NCI-H1048 (cell line): ENCODE measurements at regions not wholly inside any gene's neighbourhood (a gene's known extent, or its start where the extent isn't known, plus 50 kb on each side); places are given as distances from the start of the nearest gene placed in this dataset.
"Not testable (repeated sequence)": the region's sequence is repeated elsewhere in the genome, so short reads cannot be mapped to it uniquely, and the experiment has no call there.

Experiments used
- DNase-seq: peaks from one replicate; lab custom pipeline; 2025; lab: John Stamatoyannopoulos, UW

DNA sequence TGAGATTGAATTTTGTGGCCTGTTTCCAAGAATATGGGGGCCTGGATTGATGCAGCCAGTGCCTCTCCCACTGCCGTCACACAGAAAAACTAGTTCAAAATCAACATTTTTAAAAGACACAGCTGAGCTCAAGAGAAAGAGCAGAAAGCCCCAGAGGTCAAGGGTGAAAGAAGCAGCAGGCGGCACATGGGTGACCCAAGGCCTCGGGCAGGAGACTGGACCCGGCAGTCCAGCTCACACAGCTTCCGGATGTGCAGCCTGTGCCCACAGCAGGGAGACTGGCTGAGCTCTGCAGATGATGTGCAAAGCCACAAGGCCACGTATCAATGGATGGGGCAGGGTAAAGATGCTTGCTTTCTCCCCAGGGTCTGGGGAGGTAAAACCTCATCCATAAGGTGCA is 50.4 kb upstream of the RNF32 start:
- DNase-seq, result no peak

DNA sequence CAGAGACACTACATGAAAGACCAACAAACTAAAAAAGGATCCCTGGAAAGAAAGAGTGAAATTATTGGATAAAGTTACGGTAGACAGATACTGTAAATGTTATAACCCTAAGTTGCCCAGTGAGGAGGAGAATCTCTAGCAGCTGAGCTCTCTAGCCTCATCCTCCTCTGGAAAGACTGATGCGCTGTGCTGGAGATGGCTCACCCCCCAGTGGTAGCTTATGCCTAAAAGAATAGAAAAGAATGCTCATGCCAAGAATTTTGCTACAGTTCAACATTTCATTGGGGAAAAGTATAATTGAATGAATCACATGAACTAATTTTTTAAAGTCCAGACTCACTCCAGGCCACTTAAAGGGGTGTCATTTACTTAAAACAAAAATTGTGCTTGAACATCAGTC is 50.8 kb upstream of the RNF32 start:
- DNase-seq, result no peak

GRCh38 chr7:156585926-156586325 is 54.6 kb upstream of the RNF32 start:
- DNase-seq, result no peak

DNA sequence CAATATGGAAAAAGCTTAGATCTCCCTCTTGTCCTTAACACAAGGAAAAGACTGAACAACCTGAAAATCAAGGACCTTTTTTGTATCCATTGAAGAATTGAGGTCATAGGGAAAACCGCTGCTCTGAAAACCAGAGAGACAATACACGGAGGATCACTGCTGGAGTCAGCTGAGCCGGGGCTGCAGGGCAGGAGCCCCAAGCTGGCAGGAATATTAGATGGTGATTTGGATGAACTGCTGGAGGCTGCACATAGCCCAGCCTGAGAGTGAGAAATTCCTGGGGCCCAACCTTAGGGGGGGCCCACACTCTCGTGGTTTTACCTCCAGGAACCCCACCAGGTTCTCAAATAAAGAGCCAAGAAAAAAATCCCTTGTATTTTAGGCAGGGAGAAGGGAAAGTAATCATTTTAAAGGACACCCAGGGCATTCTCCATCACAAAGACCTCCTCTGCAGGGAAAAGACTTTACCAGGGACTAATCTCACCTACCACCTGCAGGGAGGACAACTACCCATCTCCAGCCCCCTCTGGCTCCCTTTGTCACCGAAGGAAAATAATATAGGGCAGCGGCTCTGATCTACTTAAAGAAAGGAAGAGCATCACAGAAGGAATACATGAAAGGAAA is 55.4 kb upstream of the RNF32 start:
- no peak for DNase-seq

DNA sequence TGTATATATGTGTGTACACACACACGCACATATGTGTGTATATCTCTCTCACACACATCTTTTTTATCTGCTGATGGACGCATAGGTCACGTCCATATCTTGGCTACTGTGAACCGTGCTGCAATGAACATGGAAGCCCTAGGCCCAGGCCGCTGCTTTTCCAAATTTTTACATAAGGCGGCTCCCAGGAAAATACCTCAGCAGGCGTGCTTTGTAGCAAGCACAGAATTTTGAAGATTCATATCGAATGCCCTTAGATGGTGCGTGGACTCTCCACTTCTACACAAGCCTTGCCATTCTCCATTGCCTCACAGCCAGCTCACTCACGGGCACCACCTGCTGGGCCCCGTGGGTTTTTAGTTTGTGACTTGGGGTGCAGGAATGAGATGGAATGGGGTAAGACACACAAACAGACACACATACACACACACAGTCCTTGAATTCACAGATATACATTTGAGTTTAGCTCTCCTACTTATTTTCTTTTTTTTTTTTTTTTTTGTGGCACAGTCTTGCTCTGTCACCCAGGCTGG is 57.9 kb upstream of the RNF32 start:
- DNase-seq, result no peak

DNA sequence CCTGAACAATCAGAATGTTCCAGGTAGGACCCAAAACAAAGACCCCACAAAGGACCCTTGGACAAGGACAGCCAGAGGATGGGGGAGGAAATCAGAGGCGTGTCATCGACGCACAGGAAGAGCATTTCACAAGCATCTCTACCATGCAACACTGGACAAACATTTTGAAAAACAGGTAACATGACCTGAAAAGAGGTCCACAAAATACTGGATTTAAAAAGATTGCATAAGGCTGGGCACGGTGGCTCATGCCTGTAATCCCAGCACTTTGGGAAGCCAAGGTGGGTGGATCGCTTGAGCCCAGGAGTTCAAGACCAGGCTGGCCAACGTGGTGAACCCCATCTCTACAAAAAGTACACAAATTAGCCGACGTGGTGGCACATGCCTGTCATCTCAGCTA is 60.5 kb upstream of the RNF32 start:
- DNase-seq, result no peak

DNA sequence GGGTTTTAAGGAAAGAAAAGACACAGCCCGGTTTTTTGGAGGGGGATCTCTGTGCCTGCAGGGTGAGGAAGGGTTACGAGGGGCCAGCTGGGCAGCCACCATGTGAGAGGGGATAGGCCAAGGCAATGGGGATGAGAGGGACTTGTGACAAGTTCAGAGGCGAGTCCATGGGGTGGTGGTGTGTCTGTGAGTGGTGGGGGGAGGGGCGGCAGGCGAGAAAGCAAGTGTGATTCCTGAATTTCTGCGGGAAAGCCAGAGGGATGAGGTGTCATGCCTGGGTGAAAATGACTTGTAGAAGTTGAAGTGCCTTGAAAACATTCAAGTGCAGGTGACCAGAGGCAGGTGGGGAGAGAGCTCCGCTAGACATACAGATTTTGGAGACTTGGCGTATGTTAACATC is 61.0 kb upstream of the RNF32 start:
- no peak for DNase-seq

DNA sequence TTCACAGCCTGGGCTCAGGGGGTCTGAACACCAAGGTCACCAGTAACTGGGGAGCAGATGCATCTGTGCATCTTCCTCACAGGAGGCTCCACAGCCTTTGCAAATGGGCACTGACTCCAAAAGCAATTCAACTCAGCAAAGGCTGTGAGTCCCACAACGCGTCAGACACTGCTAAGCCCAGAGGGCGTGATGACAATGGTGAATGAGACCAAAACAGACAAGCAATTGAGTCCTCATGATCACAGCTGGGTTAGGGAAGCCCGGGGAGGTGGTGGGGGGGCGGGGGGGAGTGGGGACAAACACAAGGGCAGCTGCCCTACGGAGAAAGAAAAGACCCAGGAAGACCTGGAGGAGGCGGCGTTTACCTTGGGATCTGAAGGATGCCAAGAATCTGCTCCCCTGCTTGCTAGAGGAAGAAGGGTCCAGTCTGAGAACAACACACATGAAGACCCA is 61.6 kb upstream of the RNF32 start:
- DNase-seq, result no peak

DNA sequence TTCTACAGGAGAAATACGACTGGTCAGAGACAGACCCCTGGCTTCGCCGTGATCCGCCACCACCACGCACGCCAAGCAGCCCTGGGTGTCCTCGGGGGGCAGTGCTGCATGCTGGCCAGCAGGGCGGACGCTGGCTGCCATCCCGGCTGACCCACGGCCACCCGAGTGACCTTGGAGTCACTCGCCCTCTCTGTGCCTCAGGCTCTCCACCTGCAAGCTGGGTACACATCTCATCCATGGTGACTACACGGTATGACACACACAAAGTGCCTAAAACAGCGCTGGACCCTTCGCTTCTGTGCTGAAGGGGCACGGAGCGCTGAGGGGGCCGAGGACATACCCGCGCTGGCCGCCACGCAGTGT is 62.0 kb upstream of the RNF32 start:
- DNase-seq, result no peak

DNA sequence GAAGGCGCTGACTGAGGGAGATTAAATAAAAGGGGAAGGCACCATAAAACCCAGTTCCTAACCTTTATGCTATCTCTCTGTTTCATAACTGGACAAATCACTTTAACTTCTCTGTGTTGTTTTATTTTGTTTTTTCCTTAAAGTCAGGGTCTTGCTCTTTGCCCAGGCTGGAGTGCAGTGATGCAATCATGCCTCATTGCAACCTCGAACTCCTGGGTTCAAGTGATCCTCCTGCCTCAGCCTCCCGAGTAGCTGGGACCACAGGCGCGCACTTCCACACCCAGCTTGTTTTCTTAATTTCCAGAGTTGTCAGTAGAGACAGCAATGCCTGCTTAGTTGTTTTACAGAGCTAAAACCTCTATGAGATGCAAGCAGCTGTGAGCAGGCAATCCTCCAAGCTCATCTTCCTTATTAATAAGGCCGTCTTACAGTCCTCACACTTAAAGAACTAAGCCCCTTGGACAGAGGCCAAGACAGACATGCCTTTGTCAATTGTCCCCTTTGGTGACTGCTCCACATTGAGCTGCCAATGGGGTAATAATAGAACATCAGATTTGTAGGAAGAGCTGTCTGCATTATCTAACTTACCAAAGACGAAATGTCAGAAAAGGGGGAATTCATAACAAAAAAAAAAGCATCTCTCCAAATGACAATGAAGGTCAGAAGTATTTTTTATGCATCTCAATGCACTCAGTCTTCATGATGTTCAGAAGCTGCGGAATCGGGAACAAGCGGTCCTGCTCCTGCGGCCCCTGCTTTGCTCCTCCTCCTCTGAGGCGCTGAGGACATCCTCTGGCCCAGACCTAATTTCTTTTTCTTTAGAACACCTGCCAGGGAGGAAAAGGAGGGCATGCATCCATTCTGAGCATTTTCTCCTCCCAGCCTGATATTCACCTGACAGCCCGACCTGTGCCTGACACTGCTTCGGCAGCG is 62.7 kb upstream of the RNF32 start:
- no peak for DNase-seq

DNA sequence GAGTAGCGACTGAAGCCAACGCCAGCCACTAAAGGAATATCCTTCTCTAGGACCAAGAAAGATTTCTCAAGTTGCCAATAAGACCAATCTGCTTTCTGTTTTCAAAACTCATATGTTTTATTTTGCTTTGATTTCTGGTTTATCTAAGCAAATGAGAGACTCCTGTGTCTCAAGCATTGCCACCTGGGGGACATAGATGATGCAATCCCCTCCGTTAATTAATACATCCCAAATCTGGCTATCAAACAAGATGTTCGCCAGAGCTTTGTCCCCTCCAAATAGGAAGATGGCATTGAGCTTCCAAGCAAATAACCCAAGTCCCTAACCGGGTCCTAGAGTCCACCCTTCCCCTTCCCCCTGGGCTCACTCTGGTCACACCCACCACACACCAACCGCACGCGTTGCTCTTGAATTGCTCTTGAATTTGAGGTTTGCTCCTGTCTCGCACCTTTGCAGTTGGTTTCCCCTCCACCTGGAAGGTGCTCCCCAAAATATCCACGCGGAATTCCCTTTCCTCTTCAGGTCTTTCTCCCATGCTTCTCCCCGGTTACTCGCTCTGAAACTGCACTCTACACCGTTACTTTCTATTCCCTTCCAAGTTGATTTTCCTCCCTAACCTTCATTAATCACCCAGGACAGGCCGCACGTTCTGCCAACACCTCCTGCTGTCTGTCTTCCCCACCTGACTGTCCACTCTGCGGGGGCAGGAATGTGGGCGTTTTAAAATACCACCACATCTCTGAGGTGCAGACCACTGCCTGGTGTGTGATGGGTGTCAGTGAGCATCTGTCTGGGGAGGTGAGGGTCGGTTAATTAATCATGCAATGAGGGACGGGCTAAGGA is 64.1 kb upstream of the RNF32 start:
- no peak for DNase-seq

GRCh38 chr7:156568258-156568657 is 72.3 kb upstream of the RNF32 start:
- no peak for DNase-seq

DNA sequence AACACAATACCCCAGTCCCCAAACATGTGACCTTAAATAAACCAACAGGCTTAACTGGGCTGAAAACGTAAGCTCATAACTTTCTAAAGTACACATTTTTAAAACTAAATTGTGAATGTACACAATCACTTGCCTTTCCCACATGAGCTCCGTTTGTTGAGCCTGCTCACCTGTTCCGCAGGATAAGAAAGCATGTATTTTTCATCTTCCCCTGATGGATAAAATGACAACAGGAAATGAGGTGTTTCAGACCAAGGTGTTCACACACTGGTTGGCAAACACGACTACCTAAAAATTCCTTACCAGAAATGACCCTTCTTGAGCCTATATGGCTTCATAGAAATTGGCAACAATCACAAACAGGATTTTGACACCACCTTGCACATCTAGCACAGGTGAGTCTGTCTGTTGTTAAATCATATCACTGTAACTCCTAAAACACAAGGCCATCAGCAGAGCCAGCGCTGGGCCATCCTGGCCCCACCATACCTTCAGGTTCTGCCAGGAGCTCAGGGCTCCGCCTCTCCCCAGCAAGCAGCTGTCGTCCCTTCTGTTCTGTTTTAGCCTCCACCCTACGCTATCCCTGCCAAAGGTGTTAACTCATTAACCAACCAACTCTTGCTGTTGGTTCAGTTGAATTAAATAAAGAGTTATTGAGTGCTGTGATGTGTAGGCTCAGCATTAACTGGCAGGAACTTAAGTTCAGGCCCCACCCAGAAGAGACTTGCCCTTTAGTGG is 73.6 kb upstream of the RNF32 start:
- no peak for DNase-seq

- DNase-seq, result not testable (repeated sequence)
Measured at GRCh38 chr7:156565002-156565401, 75.6 kb upstream of the RNF32 start.

GRCh38 chr7:156560696-156561095 is 79.9 kb upstream of the RNF32 start:
- DNase-seq, result no peak

GRCh38 chr7:156560075-156560474 is 80.5 kb upstream of the RNF32 start:
- no peak for DNase-seq

GRCh38 chr7:156559001-156559400 is 81.6 kb upstream of the RNF32 start:
- DNase-seq, result no peak

- DNase-seq, result no peak
Measured at GRCh38 chr7:156558198-156558597, 82.4 kb upstream of the RNF32 start.

GRCh38 chr7:156556083-156556482 is 84.5 kb upstream of the RNF32 start:
- no peak for DNase-seq

DNA sequence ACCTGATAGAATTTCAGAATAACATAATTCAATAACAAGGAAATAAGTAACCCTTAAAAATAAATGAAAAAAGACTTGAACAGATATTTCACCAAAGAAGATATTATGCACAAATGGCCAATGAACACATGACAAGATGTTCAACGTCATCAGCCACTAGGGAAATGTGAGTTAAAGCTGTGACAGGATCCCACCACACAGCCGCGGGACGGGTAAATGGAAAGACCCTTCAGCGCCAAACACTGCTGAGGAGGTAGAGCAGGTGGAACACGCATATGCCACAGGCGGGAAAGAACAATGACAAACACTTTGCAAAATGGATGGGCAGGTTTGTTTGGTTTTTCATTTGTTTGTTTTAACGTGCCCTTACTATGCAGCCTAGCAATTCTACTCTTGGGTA is 86.1 kb upstream of the RNF32 start:
- no peak for DNase-seq

DNA sequence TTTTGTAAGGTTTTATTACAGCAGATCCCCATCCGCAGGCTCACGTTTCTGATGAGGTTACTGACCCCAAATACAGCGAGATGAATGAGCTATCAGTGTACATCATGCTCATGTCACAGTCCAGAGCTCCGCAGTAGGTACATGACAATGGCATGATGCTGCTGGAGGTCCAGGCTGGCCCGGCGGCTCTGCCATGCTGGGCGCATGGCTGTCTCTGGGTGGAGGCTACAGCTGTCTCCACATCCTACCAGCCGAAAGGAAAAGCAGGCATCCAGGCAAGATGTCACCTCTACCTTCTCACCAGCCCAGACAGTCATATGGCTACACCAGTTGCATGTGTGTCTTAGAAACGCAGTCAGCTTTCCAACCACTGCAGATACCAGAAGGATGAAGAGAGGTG is 90.9 kb upstream of the RNF32 start:
- no peak for DNase-seq
